HG03460 (cell line): ENCODE measurements at regions not wholly inside any gene's neighbourhood (a gene's known extent, or its start where the extent isn't known, plus 50 kb on each side); places are given as distances from the start of the nearest gene placed in this dataset.
A peak's percentile ranks its signal among the peaks of the same experiment; 100 is the strongest.
"Not testable (repeated sequence)": the region's sequence is repeated elsewhere in the genome, so short reads cannot be mapped to it uniquely, and the experiment has no call there.

Source experiments
- ATAC-seq: cut with Tn5 transposase; IDR thresholded peaks from one replicate; pipeline ENCODE4 v1.9.1; 2021; ENCODE audit not compliant: unreplicated experiment

- no peak for ATAC-seq
These were observed 144.3 kb downstream of the HSD17B3 start for GRCh38 chr9:96157675-96158074.

GRCh38 chr9:96156171-96156974 is 145.6 kb downstream of the HSD17B3 start:
- no peak for ATAC-seq

GRCh38 chr9:96154081-96154480 is 147.9 kb downstream of the HSD17B3 start:
- no peak for ATAC-seq

- no peak for ATAC-seq
These were observed 149.4 kb downstream of the HSD17B3 start for GRCh38 chr9:96152550-96152949.

- peak; percentile 73 for ATAC-seq
These were observed 151.4 kb downstream of the HSD17B3 start for GRCh38 chr9:96150324-96151227.

- peak; percentile 35 for ATAC-seq
These were observed 152.3 kb downstream of the HSD17B3 start for GRCh38 chr9:96149533-96150280.

- ATAC-seq: no peak
These were observed 153.1 kb downstream of the HSD17B3 start for GRCh38 chr9:96148634-96149532.

GRCh38 chr9:96147029-96147428 is 154.9 kb downstream of the HSD17B3 start:
- not testable (repeated sequence) for ATAC-seq

- no peak for ATAC-seq
These were observed 160.3 kb downstream of the HSD17B3 start for GRCh38 chr9:96141666-96142065.

- ATAC-seq: no peak
These were observed 160.9 kb downstream of the HSD17B3 start for GRCh38 chr9:96141128-96141474.

- no peak for ATAC-seq
These were observed 161.5 kb downstream of the HSD17B3 start for GRCh38 chr9:96140296-96141127.

- ATAC-seq: no peak
These were observed 162.2 kb downstream of the HSD17B3 start for GRCh38 chr9:96139592-96140295.

- no peak for ATAC-seq
These were observed 163.4 kb downstream of the HSD17B3 start for GRCh38 chr9:96138616-96139015.

GRCh38 chr9:96137671-96138429 is 164.1 kb downstream of the HSD17B3 start:
- ATAC-seq: peak; percentile 29

- ATAC-seq: peak; percentile 96
These were observed 164.8 kb downstream of the HSD17B3 start for GRCh38 chr9:96136992-96137670.

GRCh38 chr9:96135753-96136290 is 166.2 kb downstream of the HSD17B3 start:
- ATAC-seq: no peak

GRCh38 chr9:96135076-96135752 is 166.8 kb downstream of the HSD17B3 start:
- ATAC-seq: no peak
